GM12872 (cell line): ENCODE measurements at regions not wholly inside any gene's neighbourhood (a gene's known extent, or its start where the extent isn't known, plus 50 kb on each side); places are given as distances from the start of the nearest gene placed in this dataset.

Source experiments
- CTCF ChIP-seq: IDR thresholded peaks from 3 replicates; pipeline ENCODE4 v1.5.1; 2011; ENCODE audit warnings: low read depth, mild to moderate bottlenecking, low read length, moderate library complexity; ENCODE audit not compliant: insufficient read depth

DNA sequence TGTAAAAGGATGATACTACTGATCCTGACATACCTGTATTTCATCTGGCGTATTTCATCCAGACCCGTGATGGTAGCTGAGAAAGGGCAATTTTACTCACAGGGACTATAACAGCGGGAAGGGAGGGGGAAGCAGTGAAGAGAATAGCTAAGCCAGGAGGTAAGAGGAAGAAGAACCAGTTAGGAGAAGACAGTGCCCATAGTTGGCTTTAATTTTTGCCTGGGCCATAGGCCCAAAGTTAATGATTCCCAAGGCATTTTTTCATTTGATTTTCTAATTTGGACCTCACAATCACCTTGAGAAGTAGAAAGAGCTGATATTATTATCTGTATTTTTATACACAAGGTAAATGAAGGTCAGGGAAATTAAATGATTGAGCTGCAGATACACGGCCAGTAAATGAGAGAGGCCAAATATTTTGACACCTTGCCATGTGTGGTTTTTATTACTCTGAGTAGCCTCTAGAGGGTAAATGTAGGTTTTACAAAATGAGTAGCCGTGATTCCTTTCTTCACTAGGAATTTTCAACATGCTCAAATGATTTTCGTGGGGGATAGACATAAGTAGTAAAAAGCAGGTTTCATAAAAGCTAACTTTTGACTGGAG is 382.2 kb downstream of the FUT8 start:
- no peak for TF ChIP-seq CTCF

DNA sequence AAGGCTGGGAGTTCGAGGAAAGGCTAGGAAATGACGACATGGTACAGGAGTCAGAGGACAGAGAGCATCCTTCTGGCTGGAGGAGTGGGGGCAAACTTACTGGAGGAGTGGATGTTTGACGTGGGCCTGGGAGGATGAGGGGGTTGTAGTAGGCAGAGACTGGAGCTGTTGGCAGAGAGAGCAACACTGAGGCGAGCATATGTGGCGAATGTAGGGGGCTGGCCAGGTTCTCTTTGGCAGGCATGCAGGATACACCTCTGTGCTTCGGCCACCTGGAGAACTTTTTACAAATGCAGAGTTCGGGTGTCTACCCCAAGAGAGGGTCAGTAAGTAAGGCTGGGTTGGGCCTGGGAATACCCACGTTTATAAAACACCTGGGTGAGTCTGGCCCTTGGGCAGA is 385.7 kb downstream of the FUT8 start:
- no peak for TF ChIP-seq CTCF

DNA sequence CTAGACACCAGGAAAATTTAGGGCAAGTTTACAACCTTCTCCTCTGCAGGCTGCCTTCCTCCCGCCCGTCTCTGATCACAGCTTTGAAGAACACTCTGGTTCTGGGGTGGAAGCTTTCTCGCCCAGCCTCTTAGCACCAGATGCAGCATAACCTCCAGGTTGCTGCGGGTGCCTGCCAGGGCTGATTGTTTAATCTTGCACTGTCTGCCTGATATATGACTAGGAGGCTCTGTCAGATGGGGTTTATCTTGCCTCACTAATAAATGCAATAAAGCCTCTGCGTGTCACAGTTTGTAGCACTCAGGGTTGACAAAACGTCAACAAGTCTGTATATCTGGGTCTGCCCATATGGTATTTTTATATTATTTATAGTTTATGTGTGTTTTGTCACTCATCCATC is 388.2 kb downstream of the FUT8 start:
- TF ChIP-seq CTCF: no peak

- no peak for TF ChIP-seq CTCF
Observed at GRCh38 chr14:65802196-65802595, 389.7 kb downstream of the FUT8 start.

- TF ChIP-seq CTCF: no peak
Observed at GRCh38 chr14:65803885-65804284, 391.4 kb downstream of the FUT8 start.

DNA sequence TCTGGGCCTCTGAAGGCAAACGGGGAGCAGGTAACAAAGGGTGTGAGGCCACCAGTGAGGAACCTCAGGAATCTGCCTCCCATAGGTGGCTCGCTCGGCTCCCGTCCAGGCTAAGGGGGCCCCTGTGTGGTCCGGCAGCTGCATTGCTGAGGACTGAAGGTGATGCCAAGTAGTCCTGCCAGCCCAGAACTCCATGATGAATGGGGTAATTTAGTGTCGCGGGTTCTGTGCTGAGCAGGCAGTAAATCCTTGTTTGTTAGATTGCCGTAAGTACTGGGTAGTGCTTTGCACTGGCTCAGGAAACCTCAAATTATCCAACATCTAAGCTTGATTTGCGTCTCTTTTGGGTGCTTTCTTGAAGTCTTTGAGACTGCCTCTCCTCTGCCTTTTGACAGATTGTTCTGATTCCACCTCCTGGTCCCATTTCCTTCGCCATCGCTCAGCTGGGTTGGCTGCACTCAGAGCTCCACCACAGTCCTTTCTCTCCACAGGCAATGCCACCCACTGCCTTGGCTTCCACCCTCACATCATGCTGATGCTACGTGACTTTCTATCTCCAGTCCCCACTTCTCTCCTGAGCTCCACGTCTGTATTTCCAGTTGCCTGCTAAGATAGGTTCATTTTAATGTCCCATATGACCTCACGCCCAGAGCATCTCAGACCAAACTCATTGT is 392.0 kb downstream of the FUT8 start:
- TF ChIP-seq CTCF: no peak

GRCh38 chr14:65805113-65805473 is 392.6 kb downstream of the FUT8 start:
- no peak for TF ChIP-seq CTCF
